Gastroesophageal sphincter (tissue), 3 donors: ENCODE measurements at regions not wholly inside any gene's neighbourhood (a gene's known extent, or its start where the extent isn't known, plus 50 kb on each side); places are given as distances from the start of the nearest gene placed in this dataset.

Experiments used
- CTCF ChIP-seq, 4 experiments: fragments of 200-600 bp in 2 of 4; fragments of 450-650 bp in 2 of 4; sonication (generic) in 1 of 4; IDR thresholded peaks; one replicate each; pipeline ENCODE4 v1.5.1; 2017 to 2019; ENCODE audit warnings: antibody characterized with exemption in 4 of 4, mild to moderate bottlenecking in 2 of 4, moderate library complexity in 2 of 4
- POLR2A ChIP-seq, 2 donors: fragments of 450-650 bp; IDR thresholded peaks; one replicate each; pipeline ENCODE4 v1.6.1; 2017; ENCODE audit warnings: antibody characterized with exemption in 2 of 2, mild to moderate bottlenecking in 2 of 2, moderate library complexity in 1 of 2
- POLR2AphosphoS5 ChIP-seq: sonication (generic); formaldehyde crosslinking; IDR thresholded peaks from one replicate; pipeline ENCODE4 v1.6.1; 2017; ENCODE audit warnings: antibody characterized with exemption

- TF ChIP-seq CTCF (IDR thresholded peaks at IDR 0.05), result no peak
- no peak for TF ChIP-seq POLR2A (IDR thresholded peaks at IDR 0.05)
- TF ChIP-seq POLR2AphosphoS5, result no peak
Observed at GRCh38 chr16:10309271-10309932, 76.5 kb upstream of the ATF7IP2 start.
